ENCODE measurements at regions not wholly inside any gene's neighbourhood (a gene's known extent, or its start where the extent isn't known, plus 50 kb on each side); places are given as distances from the start of the nearest gene placed in this dataset.

DNA sequence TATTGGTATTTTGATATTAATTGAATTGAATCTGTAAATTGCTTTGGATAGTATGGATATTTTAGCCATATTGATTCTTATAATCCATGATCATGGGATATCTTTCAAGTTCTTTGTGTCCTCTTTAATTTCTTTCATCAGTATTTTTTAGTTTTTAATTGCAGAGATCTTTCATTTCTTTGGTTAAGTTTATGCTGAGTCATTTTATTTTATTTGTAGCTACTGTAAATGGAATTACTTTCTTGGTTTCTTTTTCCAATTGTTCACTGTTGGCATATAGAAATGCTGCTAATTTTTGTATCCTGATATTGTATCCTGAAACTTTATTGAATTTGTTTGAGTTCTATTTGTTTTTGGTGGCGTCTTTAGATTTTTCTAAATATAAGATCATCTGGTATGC is 79.5 kb upstream of the DSEL start:
- TF ChIP-seq, protein P1, sequence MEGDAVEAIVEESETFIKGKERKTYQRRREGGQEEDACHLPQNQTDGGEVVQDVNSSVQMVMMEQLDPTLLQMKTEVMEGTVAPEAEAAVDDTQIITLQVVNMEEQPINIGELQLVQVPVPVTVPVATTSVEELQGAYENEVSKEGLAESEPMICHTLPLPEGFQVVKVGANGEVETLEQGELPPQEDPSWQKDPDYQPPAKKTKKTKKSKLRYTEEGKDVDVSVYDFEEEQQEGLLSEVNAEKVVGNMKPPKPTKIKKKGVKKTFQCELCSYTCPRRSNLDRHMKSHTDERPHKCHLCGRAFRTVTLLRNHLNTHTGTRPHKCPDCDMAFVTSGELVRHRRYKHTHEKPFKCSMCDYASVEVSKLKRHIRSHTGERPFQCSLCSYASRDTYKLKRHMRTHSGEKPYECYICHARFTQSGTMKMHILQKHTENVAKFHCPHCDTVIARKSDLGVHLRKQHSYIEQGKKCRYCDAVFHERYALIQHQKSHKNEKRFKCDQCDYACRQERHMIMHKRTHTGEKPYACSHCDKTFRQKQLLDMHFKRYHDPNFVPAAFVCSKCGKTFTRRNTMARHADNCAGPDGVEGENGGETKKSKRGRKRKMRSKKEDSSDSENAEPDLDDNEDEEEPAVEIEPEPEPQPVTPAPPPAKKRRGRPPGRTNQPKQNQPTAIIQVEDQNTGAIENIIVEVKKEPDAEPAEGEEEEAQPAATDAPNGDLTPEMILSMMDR (IDR thresholded peaks at IDR 0.05; ENCODE audit: low read depth, low read length, missing input control) = no peak
- no peak for TF ChIP-seq RAD21 (IDR thresholded peaks at IDR 0.05)

Measured in liver (tissue), 3 donors.